Activated CD8-positive, alpha-beta T cell treated with anti-CD3 and anti-CD28 coated beads, Interleukin-2, amount 10 ng/mL, durations not matched to agents 7 days and 5 days (primary cell): ENCODE measurements at regions not wholly inside any gene's neighbourhood (a gene's known extent, or its start where the extent isn't known, plus 50 kb on each side); places are given as distances from the start of the nearest gene placed in this dataset.

ENCODE experiments used
- ATAC-seq: fragments of 150-1000 bp; cut with Tn5 transposase; one replicate; pipeline ENCODE4 v1.10.0; 2021; ENCODE audit warnings: moderate library complexity
- CTCF ChIA-PET: fragments of 350-600 bp; sonication (Branson Sonifier 250); formaldehyde crosslinking; loops from one replicate; lab custom pipeline; 2021; ENCODE audit warnings: antibody characterized with exemption; lab: Charles Lee
- POLR2A ChIA-PET: fragments of 350-600 bp; sonication (Branson Sonifier 250); formaldehyde crosslinking; loops from one replicate; lab custom pipeline; 2021; ENCODE audit warnings: antibody characterized with exemption; lab: Charles Lee
- DNase-seq: peaks from one replicate; pipeline ENCODE4 v3.0.0-alpha.2; 2020
- H3K27ac Mint-ChIP-seq: one replicate; pipeline ENCODE4 v1.8.0; 2021; ENCODE audit warnings: mild to moderate bottlenecking, mixed read lengths
- H3K27me3 Mint-ChIP-seq: one replicate; pipeline ENCODE4 v1.8.0; 2021; ENCODE audit warnings: low read depth, mixed read lengths
- H3K36me3 Mint-ChIP-seq: one replicate; pipeline ENCODE4 v1.8.0; 2021; ENCODE audit warnings: low read depth, mixed read lengths
- H3K4me1 Mint-ChIP-seq: one replicate; pipeline ENCODE4 v1.8.0; 2021; ENCODE audit warnings: low read depth, mixed read lengths
- H3K4me3 Mint-ChIP-seq: one replicate; pipeline ENCODE4 v1.8.0; 2021; ENCODE audit warnings: mild to moderate bottlenecking, mixed read lengths
- H3K9me3 Mint-ChIP-seq: one replicate; pipeline ENCODE4 v1.8.0; 2022; ENCODE audit warnings: mixed read lengths; ENCODE audit not compliant: insufficient read depth

- no peaks in the 10 kb centered on the region for H3K4me1 Mint-ChIP-seq
- H3K36me3 Mint-ChIP-seq, result no peaks in the 10 kb centered on the region
- no peak overlapping the region for H3K4me3 Mint-ChIP-seq
- DNase-seq (no peak), ATAC-seq (no peak)
- no peak overlapping the region for H3K27ac Mint-ChIP-seq
- ChIA-PET CTCF (no interaction called here), POLR2A (interaction anchor here (0.7 kb wide), 1 partner anchor 15 kb away, joined by 3 read pairs; no protein-coding TSS in a partner anchor)
- H3K9me3 Mint-ChIP-seq, result peaks cover 24% of the 10 kb centered on the region
- H3K27me3 Mint-ChIP-seq, result no peaks in the 10 kb centered on the region
Observed at GRCh38 chr4:162675661-162676060, 491.0 kb downstream of the NAF1 start.

- no peak for DNase-seq
- H3K27me3 Mint-ChIP-seq, result no peaks in the 10 kb centered on the region
- H3K36me3 Mint-ChIP-seq, result no peaks in the 10 kb centered on the region
- CTCF ChIA-PET, result no interaction called here
- POLR2A ChIA-PET, result no interaction called here
- no peak overlapping the region for H3K4me3 Mint-ChIP-seq
- ATAC-seq, result no peak
- H3K4me1 Mint-ChIP-seq, result no peaks in the 10 kb centered on the region
- H3K9me3 Mint-ChIP-seq, result peaks cover 7% of the 10 kb centered on the region
- H3K27ac Mint-ChIP-seq, result no peak overlapping the region
Observed at GRCh38 chr4:162661913-162662312, 498.1 kb upstream of the FSTL5 start.

GRCh38 chr4:162659716-162660115, 495.9 kb upstream of the FSTL5 start:
- H3K9me3 Mint-ChIP-seq, result no peaks in the 10 kb centered on the region
- ChIA-PET POLR2A (no interaction called here), CTCF (no interaction called here)
- H3K36me3 Mint-ChIP-seq, result no peaks in the 10 kb centered on the region
- no peaks in the 10 kb centered on the region for H3K27me3 Mint-ChIP-seq
- H3K4me3 Mint-ChIP-seq, result no peak overlapping the region
- ATAC-seq, result no peak
- no peak overlapping the region for H3K27ac Mint-ChIP-seq
- no peak for DNase-seq
- H3K4me1 Mint-ChIP-seq, result no peaks in the 10 kb centered on the region

- CTCF ChIA-PET, result no interaction called here
Observed at GRCh38 chr4:162657966-162658365, 494.2 kb upstream of the FSTL5 start.

GRCh38 chr4:162650166-162650565, 486.4 kb upstream of the FSTL5 start:
- Mint-ChIP-seq H3K4me1 (no peaks in the 10 kb centered on the region), H3K27ac (no peak overlapping the region), H3K9me3 (peaks cover 4% of the 10 kb centered on the region), H3K36me3 (no peaks in the 10 kb centered on the region), H3K4me3 (no peak overlapping the region), H3K27me3 (no peaks in the 10 kb centered on the region)
- CTCF ChIA-PET, result no interaction called here
- no peak for DNase-seq
- no peak for ATAC-seq
- POLR2A ChIA-PET, result no interaction called here

More at GRCh38 chr4:162657966-162658365, 494.2 kb upstream of the FSTL5 start:
- H3K4me1 Mint-ChIP-seq, result no peaks in the 10 kb centered on the region
- H3K9me3 Mint-ChIP-seq, result peaks cover under 1% of the 10 kb centered on the region
- ATAC-seq, result no peak
- H3K27ac Mint-ChIP-seq, result no peak overlapping the region
- H3K4me3 Mint-ChIP-seq, result no peak overlapping the region
- POLR2A ChIA-PET, result no interaction called here
- DNase-seq, result no peak
- H3K27me3 Mint-ChIP-seq, result no peaks in the 10 kb centered on the region
- H3K36me3 Mint-ChIP-seq, result no peaks in the 10 kb centered on the region

- ChIA-PET POLR2A (no interaction called here), CTCF (no interaction called here)
- no peak for ATAC-seq
- Mint-ChIP-seq H3K4me1 (no peaks in the 10 kb centered on the region), H3K36me3 (no peaks in the 10 kb centered on the region), H3K9me3 (no peaks in the 10 kb centered on the region), H3K27me3 (no peaks in the 10 kb centered on the region), H3K27ac (no peak overlapping the region), H3K4me3 (no peak overlapping the region)
- no peak for DNase-seq
Observed at GRCh38 chr4:162645381-162645780, 481.6 kb upstream of the FSTL5 start.

- ChIA-PET CTCF (no interaction called here), POLR2A (no interaction called here)
- H3K27ac Mint-ChIP-seq, result no peak overlapping the region
- DNase-seq (no peak), ATAC-seq (no peak)
- no peaks in the 10 kb centered on the region for H3K27me3 Mint-ChIP-seq
- H3K4me3 Mint-ChIP-seq, result no peak overlapping the region
- no peaks in the 10 kb centered on the region for H3K9me3 Mint-ChIP-seq
- H3K4me1 Mint-ChIP-seq, result no peaks in the 10 kb centered on the region
- H3K36me3 Mint-ChIP-seq, result no peaks in the 10 kb centered on the region
Observed at GRCh38 chr4:162644346-162644745, 480.5 kb upstream of the FSTL5 start.

- ATAC-seq, result no peak
- DNase-seq, result no peak
- Mint-ChIP-seq H3K4me1 (no peaks in the 10 kb centered on the region), H3K27me3 (no peaks in the 10 kb centered on the region), H3K4me3 (no peak overlapping the region), H3K9me3 (no peaks in the 10 kb centered on the region), H3K36me3 (no peaks in the 10 kb centered on the region), H3K27ac (no peak overlapping the region)
- CTCF ChIA-PET, result no interaction called here
- POLR2A ChIA-PET, result no interaction called here
Observed at GRCh38 chr4:162640152-162640551, 476.4 kb upstream of the FSTL5 start.

GRCh38 chr4:162634390-162634789, 470.6 kb upstream of the FSTL5 start:
- ATAC-seq (no peak), DNase-seq (no peak)
- POLR2A ChIA-PET, result no interaction called here
- CTCF ChIA-PET, result interaction anchor here (0.7 kb wide), 1 partner anchor 176 kb away, joined by 3 read pairs; no protein-coding TSS in a partner anchor
- Mint-ChIP-seq H3K27ac (no peak overlapping the region), H3K36me3 (no peaks in the 10 kb centered on the region), H3K4me1 (no peaks in the 10 kb centered on the region), H3K27me3 (no peaks in the 10 kb centered on the region), H3K4me3 (no peak overlapping the region), H3K9me3 (peaks cover 17% of the 10 kb centered on the region)

- H3K27me3 Mint-ChIP-seq, result no peaks in the 10 kb centered on the region
- DNase-seq, result no peak
- no peaks in the 10 kb centered on the region for H3K36me3 Mint-ChIP-seq
- ATAC-seq, result no peak
- no peaks in the 10 kb centered on the region for H3K4me1 Mint-ChIP-seq
- H3K9me3 Mint-ChIP-seq, result no peaks in the 10 kb centered on the region
- CTCF ChIA-PET, result no interaction called here
- POLR2A ChIA-PET, result no interaction called here
- no peak overlapping the region for H3K4me3 Mint-ChIP-seq
- H3K27ac Mint-ChIP-seq, result no peak overlapping the region
Observed at GRCh38 chr4:162622664-162623063, 458.9 kb upstream of the FSTL5 start.

- Mint-ChIP-seq H3K27ac (no peak overlapping the region), H3K9me3 (no peaks in the 10 kb centered on the region), H3K4me1 (no peaks in the 10 kb centered on the region), H3K36me3 (no peaks in the 10 kb centered on the region), H3K4me3 (no peak overlapping the region), H3K27me3 (no peaks in the 10 kb centered on the region)
- ATAC-seq, result no peak
- CTCF ChIA-PET, result interaction anchor here (0.5 kb wide), 1 partner anchor 416 kb away, joined by 3 read pairs; no protein-coding TSS in a partner anchor
- no peak for DNase-seq
- POLR2A ChIA-PET, result no interaction called here
Observed at GRCh38 chr4:162610116-162610515, 446.3 kb upstream of the FSTL5 start.

- POLR2A ChIA-PET, result no interaction called here
- CTCF ChIA-PET, result no interaction called here
- H3K36me3 Mint-ChIP-seq, result no peaks in the 10 kb centered on the region
- DNase-seq (no peak), ATAC-seq (no peak)
- no peak overlapping the region for H3K27ac Mint-ChIP-seq
- H3K9me3 Mint-ChIP-seq, result no peaks in the 10 kb centered on the region
- H3K4me1 Mint-ChIP-seq, result no peaks in the 10 kb centered on the region
- H3K4me3 Mint-ChIP-seq, result no peak overlapping the region
- H3K27me3 Mint-ChIP-seq, result no peaks in the 10 kb centered on the region
Observed at GRCh38 chr4:162586266-162586665, 422.5 kb upstream of the FSTL5 start.

GRCh38 chr4:162582180-162582579, 418.4 kb upstream of the FSTL5 start:
- ChIA-PET CTCF (no interaction called here), POLR2A (no interaction called here)
- no peaks in the 10 kb centered on the region for H3K36me3 Mint-ChIP-seq
- H3K27ac Mint-ChIP-seq, result no peak overlapping the region
- no peak for ATAC-seq
- H3K9me3 Mint-ChIP-seq, result no peaks in the 10 kb centered on the region
- H3K4me3 Mint-ChIP-seq, result no peak overlapping the region
- no peak for DNase-seq
- no peaks in the 10 kb centered on the region for H3K4me1 Mint-ChIP-seq
- H3K27me3 Mint-ChIP-seq, result no peaks in the 10 kb centered on the region
